Mesenteric fat pad (tissue), 1 donor: ENCODE measurements at regions not wholly inside any gene's neighbourhood (a gene's known extent, or its start where the extent isn't known, plus 50 kb on each side); places are given as distances from the start of the nearest gene placed in this dataset.
"Not testable (repeated sequence)": the region's sequence is repeated elsewhere in the genome, so short reads cannot be mapped to it uniquely, and the experiment has no call there.

Source experiments
- DNase-seq: peaks from one replicate; pipeline ENCODE4 v3.0.0-alpha.2; 2020; ENCODE audit warnings: low spot score
- donor health status: DM: yes; HTN: yes; CAD: no.

DNA sequence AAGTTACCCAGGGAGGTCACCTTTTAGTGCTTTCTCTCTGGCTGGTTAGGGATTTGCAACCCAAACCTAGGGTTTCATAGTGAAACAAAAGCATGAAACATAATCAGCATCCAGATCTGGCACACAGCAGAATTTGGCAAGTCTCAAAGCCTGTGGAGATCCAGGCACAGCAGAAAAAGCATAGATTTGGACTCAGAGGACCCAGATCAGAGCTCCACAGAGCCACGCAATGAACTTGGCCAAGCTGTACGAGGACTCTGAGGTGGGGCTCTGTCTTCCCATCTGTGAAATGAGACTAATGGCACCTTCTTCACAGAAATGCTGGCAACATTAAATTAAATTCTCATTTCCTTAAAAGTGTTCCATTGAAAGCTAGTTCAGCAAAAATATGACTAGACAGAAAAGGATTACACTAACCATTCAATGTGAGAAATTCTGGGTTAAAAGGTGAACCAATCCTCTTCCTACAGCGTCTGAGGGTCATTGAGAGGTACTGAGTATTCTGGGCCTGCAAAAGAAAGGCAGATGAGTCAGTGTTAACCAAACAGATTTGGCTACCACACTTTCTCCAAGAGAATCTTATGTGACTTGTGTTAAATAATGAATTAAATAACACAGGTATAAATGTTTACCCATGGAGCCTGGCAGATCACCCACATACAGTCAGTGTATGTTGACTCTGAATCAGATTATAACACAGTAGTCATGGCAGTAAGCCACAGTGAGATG is 266.3 kb downstream of the MREG start:
- DNase-seq, result no peak

GRCh38 chr2:215746226-215746886 is 267.0 kb downstream of the MREG start:
- DNase-seq, result no peak

DNA sequence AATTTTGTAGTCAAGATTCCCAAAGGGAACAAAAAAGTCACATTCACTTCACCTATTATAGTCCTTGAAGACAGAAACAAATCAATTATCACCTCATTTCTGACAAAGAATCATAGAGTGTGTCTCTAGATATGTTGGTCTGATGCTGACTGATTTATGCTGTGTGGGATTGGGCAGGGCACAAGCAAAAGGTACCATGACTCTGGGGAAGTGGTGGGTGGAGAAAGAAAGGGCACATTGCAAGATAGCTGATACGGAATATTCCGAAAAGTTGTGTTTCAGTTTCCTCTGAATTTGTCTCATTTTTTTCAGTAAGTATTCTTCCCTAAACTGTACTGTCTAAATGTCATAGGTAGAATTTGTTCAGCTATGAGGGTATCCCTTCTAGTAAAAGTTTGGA is 268.0 kb downstream of the MREG start:
- DNase-seq, result no peak

GRCh38 chr2:215744514-215744913 is 268.8 kb downstream of the MREG start:
- DNase-seq, result no peak

GRCh38 chr2:215743066-215743465 is 270.3 kb downstream of the MREG start:
- DNase-seq, result no peak

- no peak for DNase-seq
Measured at GRCh38 chr2:215742021-215742420, 271.3 kb downstream of the MREG start.

GRCh38 chr2:215740071-215740470 is 273.3 kb downstream of the MREG start:
- no peak for DNase-seq

- no peak for DNase-seq
Measured at GRCh38 chr2:215738351-215738750, 275.0 kb downstream of the MREG start.

DNA sequence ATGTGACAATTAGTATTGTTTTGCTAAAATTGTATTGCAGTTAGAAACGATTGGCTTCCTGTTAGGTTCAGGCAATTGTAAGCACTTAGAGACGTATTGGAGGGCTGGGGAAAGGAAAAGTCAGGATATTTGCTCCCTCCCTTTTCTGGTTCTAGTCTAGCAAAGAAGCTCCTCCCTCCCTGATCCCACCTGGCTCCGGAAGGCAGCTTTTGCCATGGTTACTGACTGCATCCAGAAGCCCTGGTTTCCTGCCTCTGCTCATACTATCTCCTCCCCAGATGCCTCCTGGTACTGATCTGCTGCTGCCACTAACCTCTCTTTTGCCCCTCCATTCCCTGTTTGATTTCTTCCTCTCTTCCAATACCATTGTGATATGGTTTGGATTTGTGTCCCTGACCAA is 275.9 kb downstream of the MREG start:
- DNase-seq, result no peak

- no peak for DNase-seq
Measured at GRCh38 chr2:215736653-215737290, 276.6 kb downstream of the MREG start.

DNA sequence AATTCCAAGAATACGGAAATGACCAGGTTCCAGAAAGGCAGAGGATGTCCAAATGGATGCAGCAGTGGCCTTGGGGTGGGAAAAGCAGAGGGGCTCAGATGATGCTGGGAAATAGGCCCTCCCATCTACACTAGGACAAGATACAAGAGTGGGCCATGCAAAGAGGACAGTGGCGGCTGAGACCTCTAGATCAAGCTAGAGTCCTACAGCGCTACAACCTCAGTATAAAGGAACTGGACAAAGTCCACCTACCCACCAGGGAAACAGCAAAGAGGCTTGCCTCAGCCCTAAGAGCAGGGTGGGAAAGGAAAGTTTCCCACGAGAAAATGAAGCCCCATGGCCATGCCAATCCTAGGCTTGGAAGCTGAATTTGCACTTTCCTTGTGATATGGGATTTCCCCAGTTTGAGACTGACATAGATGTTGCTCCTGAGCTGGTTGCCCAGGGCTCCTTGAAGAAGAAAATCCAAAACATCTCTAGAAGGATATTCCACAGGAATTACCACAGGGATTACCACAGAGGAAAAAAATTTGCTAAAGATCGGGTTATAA is 282.2 kb downstream of the MREG start:
- DNase-seq, result no peak

DNA sequence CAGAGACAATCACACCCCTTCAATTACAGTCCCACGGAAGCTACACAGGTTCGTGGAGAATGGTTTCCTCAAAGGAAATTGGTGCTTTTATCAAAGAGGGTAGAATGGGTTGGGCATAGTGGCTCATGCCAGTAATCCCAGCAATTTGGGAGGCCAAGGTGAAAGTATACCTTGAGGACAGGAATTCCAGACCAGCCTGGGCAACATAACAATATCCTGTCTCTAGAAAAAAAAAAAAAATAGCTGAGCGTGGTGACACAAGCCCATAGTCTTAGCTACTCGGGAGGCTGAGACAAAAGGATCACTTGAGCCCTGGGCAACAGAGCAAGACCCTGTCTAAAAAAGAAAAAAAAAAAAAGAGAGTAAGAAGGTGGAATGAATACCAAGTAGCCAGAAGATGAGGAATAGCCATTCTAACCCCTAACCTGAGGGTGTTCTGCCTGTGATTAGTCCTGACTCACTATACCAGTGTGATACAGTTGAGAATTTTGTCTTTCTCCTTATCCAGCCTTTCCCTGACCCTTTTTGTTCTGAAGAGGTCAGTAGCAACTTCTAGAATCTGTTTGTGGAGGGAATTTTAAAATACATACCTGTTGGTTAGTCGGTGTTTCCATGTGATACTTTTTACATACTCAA is 283.2 kb downstream of the MREG start:
- DNase-seq, result no peak

- DNase-seq, result no peak
Measured at GRCh38 chr2:215728504-215729065, 284.8 kb downstream of the MREG start.

DNA sequence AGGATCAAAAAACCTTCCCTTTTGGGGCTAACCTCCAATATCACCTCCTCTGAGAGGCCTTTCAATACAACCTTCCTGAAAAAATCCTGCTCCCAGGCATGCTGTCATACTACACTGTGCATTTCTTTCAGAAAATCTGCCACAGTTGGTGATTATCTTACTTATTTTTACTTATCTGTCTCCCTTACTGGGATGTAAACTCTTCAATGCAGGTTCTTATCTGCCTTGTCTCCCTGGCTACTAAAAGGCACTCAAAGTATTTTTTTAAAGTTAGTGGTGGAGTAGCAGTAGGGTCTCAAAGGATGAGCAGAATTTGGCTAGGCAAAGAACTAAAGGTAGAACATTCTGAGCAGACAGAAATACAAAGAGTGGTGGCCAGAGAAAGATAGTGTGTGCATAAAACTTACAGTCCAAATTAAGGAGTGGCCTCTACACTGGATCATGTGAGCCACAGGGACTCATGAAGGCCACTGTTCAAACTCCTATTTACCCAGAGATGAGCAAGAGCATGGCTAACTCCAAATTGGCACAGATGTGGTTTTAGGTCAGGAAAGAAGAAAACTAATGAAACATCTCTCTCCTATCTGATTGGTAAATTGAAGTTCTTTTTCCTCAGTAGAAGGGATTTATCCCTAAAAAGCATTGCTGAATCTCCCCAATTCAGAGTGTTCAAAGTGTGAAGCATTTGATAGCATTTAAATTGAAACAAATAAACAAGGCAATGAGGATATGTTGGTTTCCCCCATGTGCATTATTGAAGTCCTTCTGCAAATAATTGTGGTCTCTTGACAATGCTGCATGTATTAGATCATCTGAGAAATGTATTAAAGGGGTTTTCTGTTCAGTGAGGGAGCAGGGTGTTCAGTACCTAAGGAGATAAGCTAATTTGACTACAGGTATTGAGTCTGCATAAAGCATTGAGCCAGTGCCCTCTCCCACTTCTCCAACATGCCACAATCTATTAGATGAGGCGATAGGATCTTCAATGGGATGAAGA is 285.5 kb downstream of the MREG start:
- no peak for DNase-seq

DNA sequence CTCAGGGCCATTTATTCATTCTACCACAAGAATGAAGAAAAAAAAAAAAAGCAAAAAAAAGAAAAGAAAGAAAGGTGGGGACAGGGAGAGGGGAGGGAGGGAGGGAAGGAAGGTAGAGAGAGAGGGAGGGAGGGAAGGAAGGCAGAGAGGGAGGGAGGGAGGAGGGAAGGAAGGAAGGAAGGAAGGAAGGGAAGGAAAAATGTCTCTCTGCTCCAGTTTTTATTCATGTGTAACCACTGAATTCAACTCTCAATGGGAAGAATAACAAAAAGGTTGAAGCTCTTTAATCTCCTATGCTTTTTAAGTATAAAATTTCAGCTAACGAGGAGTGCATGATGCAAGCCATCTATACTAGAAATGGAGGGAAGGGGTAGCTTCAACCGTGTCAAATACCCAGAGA is 287.3 kb downstream of the MREG start:
- DNase-seq, result no peak

DNA sequence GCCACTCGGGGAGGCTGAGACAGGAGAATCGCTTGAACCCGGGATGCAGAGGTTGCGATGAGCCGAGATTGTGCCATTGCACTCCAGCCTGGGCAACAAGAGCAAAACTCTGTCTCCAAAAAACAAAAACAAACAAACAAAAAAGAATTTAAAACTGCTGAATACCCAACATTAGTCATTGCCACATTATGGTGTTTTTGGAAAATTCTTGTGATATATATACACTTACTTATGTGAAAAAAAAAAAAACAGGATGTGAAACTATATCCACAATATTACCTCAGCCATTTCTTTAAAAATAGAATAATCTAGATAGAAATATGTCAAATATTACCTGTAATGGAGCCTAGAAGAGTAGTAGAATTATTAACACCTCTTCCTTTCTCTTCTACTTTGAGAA is 288.3 kb upstream of the FN1 start:
- DNase-seq, result no peak

DNA sequence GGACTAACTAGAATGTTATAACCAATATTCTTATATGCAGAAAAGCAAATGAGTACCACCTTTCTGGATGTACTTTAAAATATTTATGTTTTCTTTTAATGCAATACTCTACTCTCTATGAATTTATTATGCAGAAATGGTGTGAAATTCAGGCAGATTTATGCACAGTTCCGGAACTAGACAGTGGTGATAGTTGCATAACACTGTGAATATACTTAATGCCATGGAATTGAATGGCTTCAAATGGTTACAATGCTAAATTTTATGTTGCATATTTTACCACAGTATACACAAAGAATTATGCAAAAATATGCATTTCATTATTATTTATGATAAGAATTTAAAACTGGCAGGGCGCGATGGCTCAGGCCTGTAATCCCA is 287.8 kb upstream of the FN1 start:
- no peak for DNase-seq

DNA sequence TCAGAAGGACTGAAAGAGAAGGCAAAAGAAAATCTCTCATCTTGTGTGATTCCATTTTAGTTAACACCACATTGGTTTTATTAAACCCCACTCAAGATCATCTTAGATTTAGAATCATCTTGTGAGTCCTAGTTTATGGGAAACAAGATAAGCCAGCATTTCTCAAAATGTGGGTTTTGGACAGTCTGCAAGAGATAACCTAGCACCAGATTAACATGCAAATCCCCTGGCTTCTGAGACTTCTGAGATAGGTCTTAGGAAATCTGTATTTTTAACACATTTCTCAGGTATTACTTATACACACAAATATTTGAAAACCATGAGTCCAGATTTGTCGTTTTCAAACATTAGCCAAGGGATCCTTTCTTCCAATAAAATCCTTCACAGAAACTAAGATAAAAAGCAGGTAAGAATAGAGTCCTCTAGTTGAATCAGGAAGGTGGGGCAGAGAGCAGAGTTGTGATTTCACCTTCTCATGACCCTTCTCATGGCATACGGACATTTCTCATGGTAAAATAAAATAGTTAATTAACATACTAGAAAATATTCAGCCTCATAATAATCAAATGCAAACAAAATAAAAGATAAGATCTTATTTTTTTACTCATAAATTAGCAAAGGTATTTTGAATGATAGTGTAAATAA is 287.2 kb upstream of the FN1 start:
- no peak for DNase-seq

GRCh38 chr2:215722125-215722524 is 286.3 kb upstream of the FN1 start:
- DNase-seq, result no peak

DNA sequence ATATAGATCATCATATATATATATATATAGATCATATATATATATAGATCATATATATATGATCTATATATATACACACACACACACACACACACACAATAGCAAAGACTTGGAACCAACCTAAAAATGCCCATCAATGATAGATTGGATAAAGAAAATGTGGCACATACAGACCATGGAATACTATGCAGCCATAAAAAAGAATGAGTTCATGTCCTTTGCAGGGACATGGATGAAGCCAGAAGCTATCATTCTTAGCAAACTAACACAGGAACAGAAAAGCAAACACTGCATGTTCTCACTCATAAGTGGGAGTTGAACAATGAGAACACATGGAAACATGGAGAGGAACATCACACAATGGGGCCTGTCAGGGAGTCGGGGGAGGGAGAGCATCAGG is 285.6 kb upstream of the FN1 start:
- not testable (repeated sequence) for DNase-seq
